Thyroid gland (tissue), 4 donors: ENCODE measurements at regions not wholly inside any gene's neighbourhood (a gene's known extent, or its start where the extent isn't known, plus 50 kb on each side); places are given as distances from the start of the nearest gene placed in this dataset.

ENCODE experiments used
- DNase-seq, 2 donors: peaks; one replicate each; pipeline ENCODE4 v3.0.0-alpha.2; 2019
- H3K27ac ChIP-seq, 3 donors: fragments of 200-600 bp; sonication (generic); 1 replicate in 2 of 3; 2 replicates in 1 of 3; pipeline ENCODE4 v1.5.1; 2016 to 2019; ENCODE audit warnings: mild to moderate bottlenecking in 1 of 3, moderate library complexity in 1 of 3
- H3K27me3 ChIP-seq: fragments of 200-600 bp; sonication (generic); one replicate; pipeline ENCODE4 v1.5.1; 2019
- H3K36me3 ChIP-seq, 2 donors: fragments of 200-600 bp; sonication (generic); one replicate each; pipeline ENCODE4 v1.5.1; 2016 to 2019
- H3K4me1 ChIP-seq, 2 donors: fragments of 200-600 bp; sonication (generic); one replicate each; pipeline ENCODE4 v1.5.1; 2017 to 2019
- H3K4me3 ChIP-seq, 3 donors: fragments of 200-600 bp; sonication (generic); replicated peaks in 1 of 3; 1 replicate in 2 of 3; 2 replicates in 1 of 3; pipeline ENCODE4 v1.5.1; 2016; ENCODE audit warnings: mild to moderate bottlenecking in 1 of 3
- H3K9me3 ChIP-seq: fragments of 200-600 bp; sonication (generic); one replicate; pipeline ENCODE4 v1.5.1; 2017
- CTCF ChIP-seq, 6 experiments: fragments of 200-600 bp in 3 of 6; fragments of 450-650 bp in 3 of 6; sonication (generic) in 3 of 6; IDR thresholded peaks; one replicate each; pipeline ENCODE4 v1.5.1; 2016 to 2019; ENCODE audit warnings: antibody characterized with exemption in 6 of 6, mild to moderate bottlenecking in 2 of 6, inconsistent platforms in 1 of 6, moderate library complexity in 1 of 6
- POLR2A ChIP-seq, 2 donors: fragments of 450-650 bp; IDR thresholded peaks; one replicate each; pipeline ENCODE4 v1.6.1; 2017; ENCODE audit warnings: antibody characterized with exemption in 2 of 2, mild to moderate bottlenecking in 2 of 2, moderate library complexity in 1 of 2
- WGBS, 2 donors: methylation state at CpG; one replicate each; pipeline ENCODE4 v1.1.5; 2017; 5-methylcytosine and 5-hydroxymethylcytosine counted together
- intact Hi-C: fragments of 100-400 bp; cut with DNase I; formaldehyde crosslinking; loops from one replicate; pipeline ENCODE4 v1.15.1; 2023

- no peak for TF ChIP-seq CTCF (IDR thresholded peaks at IDR 0.05)
- TF ChIP-seq POLR2A (IDR thresholded peaks at IDR 0.05), result no peak
- Histone ChIP-seq H3K27ac (peak overlapping the region; percentile 28 to 84 (median 73)), H3K9me3 (no peaks in the 10 kb centered on the region), H3K36me3 (no peaks in the 10 kb centered on the region), H3K4me3 (no peak overlapping the region), H3K27me3 (no peaks in the 10 kb centered on the region), H3K4me1 (peaks cover 61 to 65% of the 10 kb centered on the region in 2 donors)
- intact Hi-C loops, result no loop called here
- DNase-seq, result peak in 1 of 2 donors; percentile 44
- WGBS, 2 donors, result 50 to 54% methylated on average over 2 of the region's 2 CpGs
These were observed 56.2 kb upstream of the EPB41L1 start for GRCh38 chr20:36098364-36098763.

- Histone ChIP-seq H3K4me3 (no peak overlapping the region), H3K27ac (peak overlapping the region in 1 of 3 donors; percentile 73), H3K36me3 (no peaks in the 10 kb centered on the region), H3K4me1 (peaks cover 63 to 72% of the 10 kb centered on the region in 2 donors), H3K9me3 (no peaks in the 10 kb centered on the region), H3K27me3 (no peaks in the 10 kb centered on the region)
- intact Hi-C loops, result no loop called here
- no peak for DNase-seq
- WGBS, 2 donors, result 96 to 100% methylated on average over 3 of the region's 3 CpGs
- TF ChIP-seq CTCF (IDR thresholded peaks at IDR 0.05) (no peak), POLR2A (IDR thresholded peaks at IDR 0.05) (no peak)
These were observed 55.4 kb upstream of the EPB41L1 start for GRCh38 chr20:36099106-36099505.

GRCh38 chr20:36101192-36101591 lies 53.3 kb upstream of the EPB41L1 start:
- H3K27me3 ChIP-seq, result no peaks in the 10 kb centered on the region
- WGBS, 2 donors, result 26 to 29% methylated on average over 2 to 3 of the region's 3 CpGs
- H3K36me3 ChIP-seq, result no peaks in the 10 kb centered on the region
- intact Hi-C loops, result no loop called here
- peaks cover 70 to 76% of the 10 kb centered on the region in 2 donors for H3K4me1 ChIP-seq
- TF ChIP-seq POLR2A (IDR thresholded peaks at IDR 0.05), result peak in 1 of 2 donors; percentile 39
- TF ChIP-seq CTCF (IDR thresholded peaks at IDR 0.05), result no peak
- peak overlapping the region; percentile 73 to 91 (median 75) for H3K27ac ChIP-seq
- no peaks in the 10 kb centered on the region for H3K9me3 ChIP-seq
- H3K4me3 ChIP-seq, result no peak overlapping the region
- DNase-seq, result peak; percentile 79 to 86

GRCh38 chr20:36102306-36102705 lies 52.2 kb upstream of the EPB41L1 start:
- Histone ChIP-seq H3K27me3 (no peaks in the 10 kb centered on the region), H3K27ac (peak overlapping the region; percentile 73 to 91 (median 75)), H3K4me3 (no peak overlapping the region), H3K36me3 (no peaks in the 10 kb centered on the region), H3K4me1 (peaks cover 67 to 73% of the 10 kb centered on the region in 2 donors), H3K9me3 (no peaks in the 10 kb centered on the region)
- TF ChIP-seq CTCF (IDR thresholded peaks at IDR 0.05) (no peak), POLR2A (IDR thresholded peaks at IDR 0.05) (no peak)
- 62 to 67% methylated on average over 3 of the region's 3 CpGs for WGBS, 2 donors
- no peak for DNase-seq
- intact Hi-C loops, result no loop called here

- Histone ChIP-seq H3K27me3 (no peaks in the 10 kb centered on the region), H3K9me3 (no peaks in the 10 kb centered on the region), H3K36me3 (no peaks in the 10 kb centered on the region), H3K4me3 (no peak overlapping the region), H3K4me1 (peaks cover 60 to 66% of the 10 kb centered on the region in 2 donors), H3K27ac (peak overlapping the region; percentile 73 to 91 (median 75))
- WGBS, 2 donors, result 52 to 60% methylated on average over 4 of the region's 4 CpGs
- DNase-seq, result peak; percentile 72 to 77
- intact Hi-C loops, result no loop called here
- TF ChIP-seq POLR2A (IDR thresholded peaks at IDR 0.05) (no peak), CTCF (IDR thresholded peaks at IDR 0.05) (no peak)
These were observed 51.5 kb upstream of the EPB41L1 start for GRCh38 chr20:36102809-36103596.
